Neural progenitor cell (in vitro differentiated cells): ENCODE measurements at regions not wholly inside any gene's neighbourhood (a gene's known extent, or its start where the extent isn't known, plus 50 kb on each side); places are given as distances from the start of the nearest gene placed in this dataset.

ENCODE experiments used
- DNase-seq: peaks from one replicate; pipeline ENCODE4 v3.0.0-alpha.2; 2016; ENCODE audit warnings: low spot score
- H2AFZ ChIP-seq: fragments of 200-600 bp; sonication (generic); replicated peaks from 2 replicates; pipeline ENCODE4 v1.6.1; 2016; ENCODE audit warnings: antibody characterized with exemption
- H3F3A ChIP-seq: fragments of 200-600 bp; sonication (generic); 2 replicates; pipeline ENCODE4 v1.6.1; 2016; ENCODE audit warnings: antibody characterized with exemption, low read depth
- H3K27ac ChIP-seq: fragments of 200-600 bp; sonication (generic); 2 replicates; pipeline ENCODE4 v1.5.1; 2016; ENCODE audit warnings: mild to moderate bottlenecking
- H3K27me3 ChIP-seq: fragments of 200-600 bp; sonication (generic); 2 replicates; pipeline ENCODE4 v1.6.1; 2016; ENCODE audit warnings: mild to moderate bottlenecking, moderate library complexity
- H3K36me3 ChIP-seq: fragments of 200-600 bp; sonication (generic); 2 replicates; pipeline ENCODE4 v1.5.1; 2016
- H3K4me1 ChIP-seq: fragments of 200-600 bp; sonication (generic); 2 replicates; pipeline ENCODE4 v1.6.1; 2016; ENCODE audit warnings: mixed run types
- H3K4me2 ChIP-seq: fragments of 200-600 bp; sonication (generic); 2 replicates; pipeline ENCODE4 v1.6.1; 2016
- H3K4me3 ChIP-seq: fragments of 200-600 bp; sonication (generic); 2 replicates; pipeline ENCODE4 v1.5.1; 2016
- H3K79me2 ChIP-seq: fragments of 200-600 bp; sonication (generic); 2 replicates; pipeline ENCODE4 v1.6.1; 2016; ENCODE audit warnings: low read depth
- H3K9ac ChIP-seq: fragments of 200-600 bp; sonication (generic); 2 replicates; pipeline ENCODE4 v1.6.1; 2016
- H3K9me3 ChIP-seq: fragments of 200-600 bp; sonication (generic); 2 replicates; pipeline ENCODE4 v1.5.1; 2016; ENCODE audit warnings: low read depth
- H4K20me1 ChIP-seq: fragments of 200-600 bp; sonication (generic); 2 replicates; pipeline ENCODE4 v1.6.1; 2016; ENCODE audit warnings: low read depth
- H3K27ac Mint-ChIP-seq: 3 replicates; pipeline ENCODE4 v1.8.0; 2021; ENCODE audit warnings: mixed read lengths
- H3K27me3 Mint-ChIP-seq: 2 replicates; pipeline ENCODE4 v1.8.0; 2022; ENCODE audit warnings: low read depth, mild to moderate bottlenecking, inconsistent platforms, moderate library complexity, mixed read lengths; ENCODE audit not compliant: insufficient read depth
- H3K36me3 Mint-ChIP-seq: 3 replicates; pipeline ENCODE4 v1.8.0; 2021; ENCODE audit warnings: mixed read lengths
- H3K4me1 Mint-ChIP-seq: 3 replicates; pipeline ENCODE4 v1.8.0; 2021; ENCODE audit warnings: mixed read lengths
- H3K4me3 Mint-ChIP-seq: 3 replicates; pipeline ENCODE4 v1.8.0; 2021; ENCODE audit warnings: mild to moderate bottlenecking, moderate library complexity, mixed read lengths
- H3K9me3 Mint-ChIP-seq: 3 replicates; pipeline ENCODE4 v1.8.0; 2020; ENCODE audit warnings: mixed read lengths
- EZH2 ChIP-seq: fragments of 200-600 bp; sonication (generic); IDR thresholded peaks from 2 replicates; pipeline ENCODE4 v1.6.1; 2017; ENCODE audit warnings: antibody characterized with exemption, mild to moderate bottlenecking, moderate library complexity
- EZH2phosphoT487 ChIP-seq: fragments of 200-600 bp; sonication (generic); IDR thresholded peaks from 2 replicates; pipeline ENCODE4 v1.6.1; 2017; ENCODE audit warnings: antibody characterized with exemption
- TF ChIP-seq, protein P1 (sequence below): fragments of 200-600 bp; sonication (generic); IDR thresholded peaks from 2 replicates; pipeline ENCODE4 v1.5.1; 2017; ENCODE audit warnings: antibody characterized with exemption, mild to moderate bottlenecking

DNA sequence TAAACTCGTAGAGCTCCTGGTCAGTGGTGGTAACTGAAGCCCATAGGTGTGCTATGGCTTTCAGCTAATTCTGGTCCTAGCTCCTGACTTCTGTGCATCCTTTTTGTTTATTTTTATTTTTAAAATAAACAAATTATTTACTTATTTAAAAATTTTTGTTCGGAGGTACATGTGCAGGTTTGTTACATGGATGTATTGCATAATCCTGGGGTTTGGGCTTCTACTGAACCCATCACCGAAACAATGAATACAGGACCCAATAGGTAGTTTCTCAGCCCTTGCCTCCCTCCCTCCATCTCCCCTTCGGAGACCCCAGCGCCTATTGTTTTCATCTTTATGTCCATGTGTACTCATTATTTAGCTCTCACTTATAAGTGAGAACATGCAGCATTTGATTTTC is 143.8 kb downstream of the URB2 start:
- Mint-ChIP-seq H3K4me1 (peaks cover 2% of the 10 kb centered on the region), H3K36me3 (no peaks in the 10 kb centered on the region), H3K27ac (no peak overlapping the region), H3K27me3 (peaks cover 5% of the 10 kb centered on the region), H3K4me3 (no peak overlapping the region), H3K9me3 (no peaks in the 10 kb centered on the region)
- no peak overlapping the region for H3K9ac ChIP-seq
- H4K20me1 ChIP-seq = no peaks in the 10 kb centered on the region
- no peaks in the 10 kb centered on the region for H3K79me2 ChIP-seq
- H2AFZ ChIP-seq = no peak overlapping the region
- H3K4me3 ChIP-seq = no peak overlapping the region
- no peaks in the 10 kb centered on the region for H3K9me3 ChIP-seq
- no peak for DNase-seq
- H3K27ac ChIP-seq = no peak overlapping the region
- TF ChIP-seq, protein P1, sequence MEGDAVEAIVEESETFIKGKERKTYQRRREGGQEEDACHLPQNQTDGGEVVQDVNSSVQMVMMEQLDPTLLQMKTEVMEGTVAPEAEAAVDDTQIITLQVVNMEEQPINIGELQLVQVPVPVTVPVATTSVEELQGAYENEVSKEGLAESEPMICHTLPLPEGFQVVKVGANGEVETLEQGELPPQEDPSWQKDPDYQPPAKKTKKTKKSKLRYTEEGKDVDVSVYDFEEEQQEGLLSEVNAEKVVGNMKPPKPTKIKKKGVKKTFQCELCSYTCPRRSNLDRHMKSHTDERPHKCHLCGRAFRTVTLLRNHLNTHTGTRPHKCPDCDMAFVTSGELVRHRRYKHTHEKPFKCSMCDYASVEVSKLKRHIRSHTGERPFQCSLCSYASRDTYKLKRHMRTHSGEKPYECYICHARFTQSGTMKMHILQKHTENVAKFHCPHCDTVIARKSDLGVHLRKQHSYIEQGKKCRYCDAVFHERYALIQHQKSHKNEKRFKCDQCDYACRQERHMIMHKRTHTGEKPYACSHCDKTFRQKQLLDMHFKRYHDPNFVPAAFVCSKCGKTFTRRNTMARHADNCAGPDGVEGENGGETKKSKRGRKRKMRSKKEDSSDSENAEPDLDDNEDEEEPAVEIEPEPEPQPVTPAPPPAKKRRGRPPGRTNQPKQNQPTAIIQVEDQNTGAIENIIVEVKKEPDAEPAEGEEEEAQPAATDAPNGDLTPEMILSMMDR = no peak
- TF ChIP-seq EZH2 = no peak
- TF ChIP-seq EZH2phosphoT487 = no peak
- no peaks in the 10 kb centered on the region for H3K4me1 ChIP-seq
- no peaks in the 10 kb centered on the region for H3K27me3 ChIP-seq
- no peaks in the 10 kb centered on the region for H3F3A ChIP-seq
- H3K36me3 ChIP-seq = no peaks in the 10 kb centered on the region
- no peak overlapping the region for H3K4me2 ChIP-seq

DNA sequence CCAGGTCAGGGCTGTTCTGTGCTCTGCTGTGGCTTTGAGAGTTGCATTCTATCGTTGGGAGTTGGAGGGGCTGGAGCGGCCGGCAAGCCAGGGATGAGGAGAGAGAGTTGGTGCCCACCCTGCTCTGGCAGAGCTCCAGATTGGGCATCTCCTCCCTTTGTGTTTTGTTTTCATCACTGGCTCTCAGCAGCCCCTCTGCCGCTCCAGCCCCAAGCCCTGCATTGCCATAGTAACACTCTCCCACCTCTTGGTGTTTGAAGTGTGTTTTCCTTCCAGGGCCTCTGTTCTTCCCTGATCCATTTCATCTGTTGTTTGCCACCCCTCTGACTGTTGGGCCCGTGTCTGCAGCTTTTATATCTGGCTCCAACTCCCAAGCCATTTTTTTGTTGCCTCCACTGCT is 152.7 kb downstream of the URB2 start:
- DNase-seq = peak; percentile 6
- Histone ChIP-seq H3K4me2 (no peak overlapping the region), H3K4me1 (peaks cover 7% of the 10 kb centered on the region), H3K27ac (no peak overlapping the region), H3K36me3 (no peaks in the 10 kb centered on the region), H4K20me1 (no peaks in the 10 kb centered on the region), H2AFZ (peak overlapping the region; percentile 80), H3K4me3 (no peak overlapping the region), H3K27me3 (no peaks in the 10 kb centered on the region), H3K9ac (no peak overlapping the region), H3F3A (no peaks in the 10 kb centered on the region), H3K79me2 (no peaks in the 10 kb centered on the region), H3K9me3 (no peaks in the 10 kb centered on the region)
- H3K27ac Mint-ChIP-seq = peak overlapping the region; percentile 89
- no peaks in the 10 kb centered on the region for H3K36me3 Mint-ChIP-seq
- peaks cover 16% of the 10 kb centered on the region for H3K4me1 Mint-ChIP-seq
- TF ChIP-seq, protein P1 = no peak
- TF ChIP-seq EZH2phosphoT487 (no peak), EZH2 (no peak)
- H3K27me3 Mint-ChIP-seq = peaks cover 11% of the 10 kb centered on the region
- no peak overlapping the region for H3K4me3 Mint-ChIP-seq
- H3K9me3 Mint-ChIP-seq = no peaks in the 10 kb centered on the region

DNA sequence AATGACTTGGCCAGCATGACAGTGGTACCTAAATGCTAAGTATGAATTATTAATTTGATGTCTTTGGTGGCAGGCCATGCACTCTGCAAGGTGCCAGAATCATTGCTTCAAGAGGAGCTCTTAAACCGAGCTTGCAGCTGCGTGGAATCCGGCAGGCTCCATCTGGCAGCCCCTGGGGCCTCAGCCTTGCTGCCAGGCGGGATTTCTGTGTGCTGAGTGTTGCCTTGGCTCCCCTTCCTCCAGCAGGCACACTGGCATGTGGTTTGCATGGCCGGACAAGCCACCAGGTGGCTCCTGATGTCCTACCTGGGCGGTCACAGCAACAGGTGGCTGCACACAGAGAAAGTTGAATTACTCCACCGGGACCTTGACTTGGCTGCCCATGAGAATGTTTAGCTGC is 155.4 kb downstream of the URB2 start:
- DNase-seq = no peak
- H3K27ac Mint-ChIP-seq = no peak overlapping the region
- TF ChIP-seq EZH2 = no peak
- no peak for TF ChIP-seq EZH2phosphoT487
- TF ChIP-seq, protein P1 = no peak

More for the DNA sequence above, 155.4 kb downstream of the URB2 start:
- Histone ChIP-seq H2AFZ (no peak overlapping the region), H3F3A (no peaks in the 10 kb centered on the region), H3K79me2 (no peaks in the 10 kb centered on the region), H3K4me3 (no peak overlapping the region), H4K20me1 (no peaks in the 10 kb centered on the region), H3K9ac (no peak overlapping the region), H3K27me3 (no peaks in the 10 kb centered on the region), H3K27ac (no peak overlapping the region), H3K36me3 (no peaks in the 10 kb centered on the region), H3K4me1 (peaks cover 7% of the 10 kb centered on the region), H3K9me3 (no peaks in the 10 kb centered on the region), H3K4me2 (no peak overlapping the region)
- Mint-ChIP-seq H3K36me3 (no peaks in the 10 kb centered on the region), H3K27me3 (peaks cover 8% of the 10 kb centered on the region), H3K4me3 (no peak overlapping the region), H3K4me1 (peaks cover 16% of the 10 kb centered on the region), H3K9me3 (no peaks in the 10 kb centered on the region)
